AG04450 (cell line): ENCODE measurements at regions not wholly inside any gene's neighbourhood (a gene's known extent, or its start where the extent isn't known, plus 50 kb on each side); places are given as distances from the start of the nearest gene placed in this dataset.

Experiments
- CTCF ChIA-PET: fragments of 300-600, 350-600 bp; formaldehyde crosslinking; extraction: SDS; loops from one replicate; lab custom pipeline; 2022; ENCODE audit warnings: antibody characterized with exemption, inconsistent platforms; lab: Charles Lee
- POLR2A ChIA-PET: fragments of 350-600 bp; formaldehyde crosslinking; extraction: SDS; loops from one replicate; lab custom pipeline; 2021; ENCODE audit warnings: antibody characterized with exemption, inconsistent platforms; lab: Yijun Ruan, JAX
- DNase-seq: peaks from one replicate; pipeline ENCODE4 v3.0.0-alpha.2; 2011; ENCODE audit warnings: low read depth, low spot score
- H3K27ac ChIP-seq: one replicate; pipeline ENCODE4 v1.5.1; 2012; ENCODE audit warnings: low read depth, low read length, control low read depth
- H3K27me3 ChIP-seq: one replicate; pipeline ENCODE4 v1.6.0; 2012; ENCODE audit warnings: low read length; ENCODE audit not compliant: control insufficient read depth, insufficient read depth
- H3K4me3 ChIP-seq: 2 replicates; pipeline ENCODE4 v1.5.1; 2011; ENCODE audit warnings: mild to moderate bottlenecking, low read depth, low read length, control low read depth
- H3K9me3 ChIP-seq: 2 replicates; pipeline ENCODE4 v1.5.1; 2012; ENCODE audit warnings: low read length; ENCODE audit not compliant: control insufficient read depth, insufficient read depth
- TF ChIP-seq, protein P1 (sequence below): IDR thresholded peaks from 2 replicates; pipeline ENCODE4 v1.5.1; 2011; ENCODE audit warnings: low read depth, low read length, control low read depth, inconsistent platforms

DNA sequence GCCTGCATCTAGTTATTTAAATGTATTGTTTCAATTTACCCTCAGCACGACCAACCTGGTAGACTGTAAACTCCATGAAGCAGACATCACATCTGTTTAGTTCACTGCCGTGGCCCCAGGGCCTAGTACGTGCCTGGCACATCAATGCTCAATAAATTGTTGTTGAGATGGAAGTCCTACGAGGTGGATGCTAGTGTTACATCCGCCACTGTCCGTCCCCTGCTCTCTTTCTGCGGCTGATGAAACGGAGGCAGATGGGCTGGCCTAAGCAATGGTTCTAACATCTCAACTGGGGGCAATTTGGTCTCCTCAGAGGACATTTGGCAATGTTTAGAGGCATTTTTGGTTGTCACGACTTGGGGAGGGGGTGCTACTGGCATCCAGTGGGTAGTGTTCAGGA lies 121.4 kb upstream of the IGSF21 start:
- H3K27ac ChIP-seq, result no peak overlapping the region

DNA sequence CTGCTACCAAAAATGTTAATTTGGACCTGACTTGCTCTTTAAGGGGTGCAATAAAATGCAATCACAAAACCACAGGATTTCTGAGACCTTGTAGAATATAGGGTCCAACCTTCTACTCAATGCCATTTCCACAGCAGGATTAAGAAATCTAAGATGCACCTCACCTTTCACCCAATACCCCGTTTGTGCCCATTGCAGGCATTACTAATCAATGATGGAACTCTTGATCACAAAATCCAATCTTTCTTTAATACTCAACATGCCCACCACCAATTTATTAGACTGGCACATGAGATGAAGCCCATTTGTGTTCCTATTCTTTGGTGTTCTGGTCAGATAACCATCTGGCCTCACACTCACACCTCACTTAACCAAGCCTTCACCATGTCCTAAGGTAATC lies 117.2 kb upstream of the IGSF21 start:
- DNase-seq, result no peak
- no peaks in the 10 kb centered on the region for H3K9me3 ChIP-seq
- ChIA-PET POLR2A (no interaction called here), CTCF (no interaction called here)
- H3K27me3 ChIP-seq, result no peaks in the 10 kb centered on the region
- no peak overlapping the region for H3K27ac ChIP-seq
- TF ChIP-seq, protein P1, sequence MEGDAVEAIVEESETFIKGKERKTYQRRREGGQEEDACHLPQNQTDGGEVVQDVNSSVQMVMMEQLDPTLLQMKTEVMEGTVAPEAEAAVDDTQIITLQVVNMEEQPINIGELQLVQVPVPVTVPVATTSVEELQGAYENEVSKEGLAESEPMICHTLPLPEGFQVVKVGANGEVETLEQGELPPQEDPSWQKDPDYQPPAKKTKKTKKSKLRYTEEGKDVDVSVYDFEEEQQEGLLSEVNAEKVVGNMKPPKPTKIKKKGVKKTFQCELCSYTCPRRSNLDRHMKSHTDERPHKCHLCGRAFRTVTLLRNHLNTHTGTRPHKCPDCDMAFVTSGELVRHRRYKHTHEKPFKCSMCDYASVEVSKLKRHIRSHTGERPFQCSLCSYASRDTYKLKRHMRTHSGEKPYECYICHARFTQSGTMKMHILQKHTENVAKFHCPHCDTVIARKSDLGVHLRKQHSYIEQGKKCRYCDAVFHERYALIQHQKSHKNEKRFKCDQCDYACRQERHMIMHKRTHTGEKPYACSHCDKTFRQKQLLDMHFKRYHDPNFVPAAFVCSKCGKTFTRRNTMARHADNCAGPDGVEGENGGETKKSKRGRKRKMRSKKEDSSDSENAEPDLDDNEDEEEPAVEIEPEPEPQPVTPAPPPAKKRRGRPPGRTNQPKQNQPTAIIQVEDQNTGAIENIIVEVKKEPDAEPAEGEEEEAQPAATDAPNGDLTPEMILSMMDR, result no peak
- H3K4me3 ChIP-seq, result no peak overlapping the region

More for the DNA sequence above, 121.4 kb upstream of the IGSF21 start:
- no peaks in the 10 kb centered on the region for H3K9me3 ChIP-seq
- H3K4me3 ChIP-seq, result no peak overlapping the region
- TF ChIP-seq, protein P1, result no peak
- no peak for DNase-seq
- CTCF ChIA-PET, result no interaction called here
- no peaks in the 10 kb centered on the region for H3K27me3 ChIP-seq
- POLR2A ChIA-PET, result no interaction called here

DNA sequence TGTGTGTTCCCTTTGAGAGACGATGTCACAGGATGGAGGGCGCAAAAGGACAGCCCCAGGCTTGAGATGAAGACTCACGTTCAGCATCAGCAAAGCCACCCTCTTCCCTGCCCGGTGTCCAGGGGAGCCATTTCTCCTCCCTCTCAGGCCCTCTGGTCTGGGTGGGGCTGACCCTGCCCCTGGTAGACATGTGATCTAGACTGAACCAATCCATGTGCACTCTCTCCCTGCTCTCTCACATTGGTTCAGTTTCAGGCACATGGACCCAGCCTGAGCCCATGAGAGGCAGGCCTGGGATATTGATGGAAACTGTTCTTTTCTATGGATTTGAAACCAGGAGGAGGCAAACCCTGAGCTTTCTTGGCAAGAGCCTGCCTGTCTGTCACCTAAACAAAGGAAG lies 115.6 kb upstream of the IGSF21 start:
- Histone ChIP-seq H3K4me3 (no peak overlapping the region), H3K27me3 (no peaks in the 10 kb centered on the region), H3K27ac (no peak overlapping the region), H3K9me3 (no peaks in the 10 kb centered on the region)
- ChIA-PET POLR2A (no interaction called here), CTCF (no interaction called here)
- no peak for DNase-seq
- TF ChIP-seq, protein P1, result no peak

DNA sequence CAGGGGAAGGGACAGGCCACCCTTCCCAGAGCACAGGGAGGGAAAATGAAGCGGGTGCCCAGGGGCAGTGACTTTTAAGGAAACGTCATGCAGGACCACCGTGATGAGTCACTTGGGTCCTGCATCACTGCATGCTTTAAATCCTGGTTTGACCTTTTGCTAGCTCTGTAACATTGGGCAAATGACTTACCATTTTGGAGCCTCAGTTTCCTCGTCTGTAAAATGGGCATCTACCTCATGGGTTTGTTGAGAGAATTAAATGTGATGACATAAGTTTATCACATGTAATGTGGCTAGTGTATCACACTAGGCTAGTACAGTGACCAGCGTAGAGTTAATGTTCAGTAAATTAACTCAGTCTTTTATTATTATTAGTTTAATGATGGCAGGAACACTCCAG lies 114.8 kb upstream of the IGSF21 start:
- H3K27me3 ChIP-seq, result no peaks in the 10 kb centered on the region
- H3K9me3 ChIP-seq, result no peaks in the 10 kb centered on the region
- no peak overlapping the region for H3K4me3 ChIP-seq
- no peak overlapping the region for H3K27ac ChIP-seq
- POLR2A ChIA-PET, result no interaction called here
- TF ChIP-seq, protein P1, result no peak
- CTCF ChIA-PET, result interaction anchor here (1.2 kb wide), 1 partner anchor 337 kb away, joined by 4 read pairs; no protein-coding TSS in a partner anchor
- DNase-seq, result no peak

DNA sequence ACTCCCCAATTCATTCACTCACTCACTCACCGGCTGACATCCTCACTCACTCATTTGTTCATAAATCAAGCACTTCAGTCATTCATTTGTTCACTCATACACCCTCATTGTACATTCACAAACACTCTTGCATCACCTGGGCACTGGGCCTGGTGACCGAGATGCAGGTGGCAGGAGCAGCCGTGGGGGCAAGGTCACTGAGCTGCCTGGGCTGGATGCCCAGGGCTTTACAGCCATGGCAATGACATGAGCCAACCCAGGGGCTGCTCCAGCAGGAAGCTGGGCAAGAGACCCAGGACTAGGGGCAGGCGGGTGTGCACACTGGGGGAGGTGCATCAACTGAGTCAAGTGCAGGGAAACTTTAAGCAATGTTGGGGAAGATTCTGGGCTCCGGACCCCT lies 113.6 kb upstream of the IGSF21 start:
- ChIA-PET CTCF (no interaction called here), POLR2A (no interaction called here)
- Histone ChIP-seq H3K9me3 (no peaks in the 10 kb centered on the region), H3K4me3 (no peak overlapping the region), H3K27me3 (no peaks in the 10 kb centered on the region), H3K27ac (no peak overlapping the region)
- no peak for DNase-seq
- TF ChIP-seq, protein P1, result no peak
